ENCODE measurements at regions not wholly inside any gene's neighbourhood (a gene's known extent, or its start where the extent isn't known, plus 50 kb on each side); places are given as distances from the start of the nearest gene placed in this dataset.
"Not testable (repeated sequence)": the region's sequence is repeated elsewhere in the genome, so short reads cannot be mapped to it uniquely, and the experiment has no call there.

DNA sequence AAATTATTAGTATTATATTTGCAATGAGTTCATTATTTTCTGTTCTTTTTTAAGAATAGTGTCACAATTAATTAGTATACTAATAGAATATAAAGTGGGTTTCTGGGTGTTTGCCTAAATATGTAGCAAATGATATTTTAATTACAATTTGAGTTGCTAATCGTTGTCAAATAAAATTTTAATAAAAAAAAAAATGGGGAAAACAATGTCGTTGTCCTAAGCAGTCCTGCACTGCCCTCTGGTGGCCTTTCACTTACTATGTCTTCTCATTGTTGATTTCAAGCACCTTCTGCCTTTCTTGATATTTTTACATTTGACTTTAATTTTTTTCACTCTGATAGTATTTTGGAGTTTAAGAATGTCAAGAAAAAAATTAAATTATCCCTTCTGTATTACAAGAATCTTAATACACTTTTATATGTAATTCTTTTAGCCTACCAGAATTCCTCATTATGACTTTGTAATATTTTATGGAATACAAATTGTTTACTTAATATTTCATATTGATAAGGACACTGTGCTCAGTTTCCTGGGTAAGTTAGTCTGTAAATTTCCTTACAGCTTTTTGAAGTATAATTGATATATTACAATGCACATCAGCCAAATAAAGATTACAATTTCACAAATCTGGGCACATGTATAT is 104.5 kb upstream of the FMN2 start:
- Mint-ChIP-seq H3K27ac (no peak overlapping the region), H3K27me3 (ENCODE audit: insufficient read depth, low read depth) (peaks cover 8% of the 10 kb centered on the region), H3K4me1 (no peaks in the 10 kb centered on the region), H3K9me3 (peaks cover 44% of the 10 kb centered on the region), H3K36me3 (peaks cover 2% of the 10 kb centered on the region), H3K4me3 (no peak overlapping the region)
- DNase-seq (ENCODE audit: low spot score), result peak; percentile 62
- Histone ChIP-seq H3K27me3 (no peaks in the 10 kb centered on the region), H3K36me3 (no peaks in the 10 kb centered on the region), H2AFZ (replicated peaks) (no peak overlapping the region), H3K9ac (no peak overlapping the region), H3K4me2 (no peak overlapping the region), H3K79me2 (ENCODE audit: low read depth) (no peaks in the 10 kb centered on the region), H4K20me1 (ENCODE audit: low read depth) (no peaks in the 10 kb centered on the region), H3K27ac (no peak overlapping the region), H3K9me3 (ENCODE audit: low read depth) (peaks cover 5% of the 10 kb centered on the region), H3K4me3 (no peak overlapping the region), H3K4me1 (no peaks in the 10 kb centered on the region), H3F3A (ENCODE audit: low read depth) (no peaks in the 10 kb centered on the region)
- TF ChIP-seq, protein P1, sequence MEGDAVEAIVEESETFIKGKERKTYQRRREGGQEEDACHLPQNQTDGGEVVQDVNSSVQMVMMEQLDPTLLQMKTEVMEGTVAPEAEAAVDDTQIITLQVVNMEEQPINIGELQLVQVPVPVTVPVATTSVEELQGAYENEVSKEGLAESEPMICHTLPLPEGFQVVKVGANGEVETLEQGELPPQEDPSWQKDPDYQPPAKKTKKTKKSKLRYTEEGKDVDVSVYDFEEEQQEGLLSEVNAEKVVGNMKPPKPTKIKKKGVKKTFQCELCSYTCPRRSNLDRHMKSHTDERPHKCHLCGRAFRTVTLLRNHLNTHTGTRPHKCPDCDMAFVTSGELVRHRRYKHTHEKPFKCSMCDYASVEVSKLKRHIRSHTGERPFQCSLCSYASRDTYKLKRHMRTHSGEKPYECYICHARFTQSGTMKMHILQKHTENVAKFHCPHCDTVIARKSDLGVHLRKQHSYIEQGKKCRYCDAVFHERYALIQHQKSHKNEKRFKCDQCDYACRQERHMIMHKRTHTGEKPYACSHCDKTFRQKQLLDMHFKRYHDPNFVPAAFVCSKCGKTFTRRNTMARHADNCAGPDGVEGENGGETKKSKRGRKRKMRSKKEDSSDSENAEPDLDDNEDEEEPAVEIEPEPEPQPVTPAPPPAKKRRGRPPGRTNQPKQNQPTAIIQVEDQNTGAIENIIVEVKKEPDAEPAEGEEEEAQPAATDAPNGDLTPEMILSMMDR (IDR thresholded peaks at IDR 0.05), result peak; percentile 71
- TF ChIP-seq EZH2 (IDR thresholded peaks at IDR 0.05), result no peak

DNA sequence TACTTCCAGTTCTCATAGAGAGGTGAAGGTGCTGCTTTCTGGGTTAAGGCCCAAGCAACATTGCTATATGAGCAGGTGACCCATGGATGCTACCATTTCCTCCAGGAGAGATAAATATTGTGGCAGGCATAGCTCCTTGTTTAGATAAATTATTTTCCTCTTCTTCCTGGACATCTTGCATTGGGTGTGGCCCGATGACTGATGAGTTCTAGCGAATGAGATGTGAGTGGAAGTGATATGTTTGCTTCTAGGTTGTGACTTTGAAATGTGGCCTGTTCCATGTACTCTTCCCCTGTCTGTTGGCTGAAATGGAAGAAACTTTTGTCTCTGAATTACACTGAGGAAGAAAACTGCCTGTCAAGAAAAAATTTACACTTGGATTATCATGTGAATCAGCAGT is 101.7 kb upstream of the FMN2 start:
- no peaks in the 10 kb centered on the region for H3K79me2 ChIP-seq (ENCODE audit: low read depth)
- no peaks in the 10 kb centered on the region for H3K27me3 ChIP-seq
- no peak overlapping the region for H3K4me3 Mint-ChIP-seq
- no peak for DNase-seq (ENCODE audit: low spot score)
- H4K20me1 ChIP-seq (ENCODE audit: low read depth), result no peaks in the 10 kb centered on the region
- no peaks in the 10 kb centered on the region for H3F3A ChIP-seq (ENCODE audit: low read depth)
- no peaks in the 10 kb centered on the region for H3K4me1 ChIP-seq
- H3K9me3 Mint-ChIP-seq, result peaks cover 18% of the 10 kb centered on the region
- H2AFZ ChIP-seq (replicated peaks), result no peak overlapping the region
- no peak overlapping the region for H3K27ac Mint-ChIP-seq
- peaks cover 2% of the 10 kb centered on the region for H3K36me3 Mint-ChIP-seq
- no peak overlapping the region for H3K4me2 ChIP-seq
- no peak overlapping the region for H3K9ac ChIP-seq
- H3K9me3 ChIP-seq (ENCODE audit: low read depth), result peaks cover 5% of the 10 kb centered on the region
- TF ChIP-seq EZH2phosphoT487 (IDR thresholded peaks at IDR 0.05), result no peak
- TF ChIP-seq EZH2 (IDR thresholded peaks at IDR 0.05), result no peak
- TF ChIP-seq, protein P1 (IDR thresholded peaks at IDR 0.05), result no peak
- no peaks in the 10 kb centered on the region for H3K36me3 ChIP-seq
- H3K27me3 Mint-ChIP-seq (ENCODE audit: insufficient read depth, low read depth), result peaks cover 9% of the 10 kb centered on the region
- no peak overlapping the region for H3K27ac ChIP-seq
- H3K4me1 Mint-ChIP-seq, result no peaks in the 10 kb centered on the region
- no peak overlapping the region for H3K4me3 ChIP-seq

DNA sequence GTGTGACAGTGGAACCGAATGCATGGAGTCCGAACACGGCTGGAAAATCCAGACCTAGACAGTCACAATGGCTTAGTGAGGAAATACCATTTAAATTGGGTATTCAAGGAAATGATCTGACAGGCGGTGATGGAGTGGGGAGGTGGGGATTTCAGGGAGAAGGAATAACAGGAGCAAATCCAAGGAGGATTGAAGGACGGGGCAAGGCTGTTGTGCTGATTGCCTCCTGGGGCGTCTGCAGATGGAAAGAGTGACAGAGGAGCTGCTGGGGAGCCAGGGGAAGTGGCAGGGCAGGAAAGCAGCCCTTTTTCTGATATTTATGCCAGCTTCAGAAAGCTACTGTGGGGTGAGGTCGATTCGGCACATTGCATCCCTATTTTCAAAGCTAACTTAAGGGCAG is 99.1 kb upstream of the FMN2 start:
- H3K79me2 ChIP-seq (ENCODE audit: low read depth); H4K20me1 ChIP-seq (ENCODE audit: low read depth); H3F3A ChIP-seq (ENCODE audit: low read depth); H3K4me2 ChIP-seq; H2AFZ ChIP-seq (replicated peaks); H3K36me3 ChIP-seq; H3K9me3 ChIP-seq (ENCODE audit: low read depth); H3K36me3 Mint-ChIP-seq; H3K4me3 Mint-ChIP-seq; H3K9me3 Mint-ChIP-seq; DNase-seq (ENCODE audit: low spot score); H3K4me3 ChIP-seq; H3K9ac ChIP-seq; H3K27ac ChIP-seq; H3K4me1 ChIP-seq; H3K27ac Mint-ChIP-seq: not testable (repeated sequence)
- H3K27me3 ChIP-seq, result peaks cover 16% of the 10 kb centered on the region
- Mint-ChIP-seq H3K4me1 (peaks cover 12% of the 10 kb centered on the region), H3K27me3 (ENCODE audit: insufficient read depth, low read depth) (peaks cover 15% of the 10 kb centered on the region)

DNA sequence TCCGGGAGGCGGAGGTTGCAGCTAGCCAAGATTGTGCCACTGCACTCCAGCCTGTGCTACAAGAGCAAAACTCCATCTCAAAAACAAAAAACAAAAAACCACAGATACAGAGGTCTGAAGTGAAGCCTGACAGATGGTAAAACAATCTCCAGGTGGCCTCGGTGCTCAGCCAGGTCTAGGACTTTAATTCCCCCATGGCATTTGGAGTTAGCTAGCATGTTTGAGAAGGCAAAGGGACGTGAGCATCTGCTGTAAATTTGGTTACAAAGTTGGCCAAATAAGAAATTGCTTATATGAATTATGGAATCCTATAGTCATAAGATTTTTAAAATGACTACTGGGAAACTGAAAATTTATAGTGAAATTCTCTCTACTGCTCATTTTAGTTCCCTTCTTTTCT is 98.3 kb upstream of the FMN2 start:
- TF ChIP-seq EZH2phosphoT487 (IDR thresholded peaks at IDR 0.05) (no peak), EZH2 (IDR thresholded peaks at IDR 0.05) (no peak)
- TF ChIP-seq, protein P1 (IDR thresholded peaks at IDR 0.05), result no peak
- Mint-ChIP-seq H3K4me1 (peaks cover 15% of the 10 kb centered on the region), H3K27me3 (ENCODE audit: insufficient read depth, low read depth) (peaks cover 18% of the 10 kb centered on the region)

More for the DNA sequence above, 98.3 kb upstream of the FMN2 start:
- Histone ChIP-seq H3K27ac (no peak overlapping the region), H3K9me3 (ENCODE audit: low read depth) (no peaks in the 10 kb centered on the region), H3K9ac (no peak overlapping the region), H3K79me2 (ENCODE audit: low read depth) (no peaks in the 10 kb centered on the region), H3K36me3 (no peaks in the 10 kb centered on the region), H3K4me3 (no peak overlapping the region), H3K4me2 (no peak overlapping the region), H3F3A (ENCODE audit: low read depth) (peaks cover 8% of the 10 kb centered on the region), H3K4me1 (no peaks in the 10 kb centered on the region), H2AFZ (replicated peaks) (no peak overlapping the region), H4K20me1 (ENCODE audit: low read depth) (no peaks in the 10 kb centered on the region), H3K27me3 (peaks cover 24% of the 10 kb centered on the region)
- Mint-ChIP-seq H3K36me3 (no peaks in the 10 kb centered on the region), H3K9me3 (peaks cover 4% of the 10 kb centered on the region), H3K4me3 (no peak overlapping the region), H3K27ac (no peak overlapping the region)
- DNase-seq (ENCODE audit: low spot score), result no peak
